Middle frontal gyrus (tissue), 1 donor: ENCODE measurements at regions not wholly inside any gene's neighbourhood (a gene's known extent, or its start where the extent isn't known, plus 50 kb on each side); places are given as distances from the start of the nearest gene placed in this dataset.

Experiments used
- DNase-seq: peaks from one replicate; pipeline ENCODE4 v3.0.0-alpha.2; 2015; ENCODE audit warnings: low spot score; ENCODE audit errors: extremely low spot score

DNA sequence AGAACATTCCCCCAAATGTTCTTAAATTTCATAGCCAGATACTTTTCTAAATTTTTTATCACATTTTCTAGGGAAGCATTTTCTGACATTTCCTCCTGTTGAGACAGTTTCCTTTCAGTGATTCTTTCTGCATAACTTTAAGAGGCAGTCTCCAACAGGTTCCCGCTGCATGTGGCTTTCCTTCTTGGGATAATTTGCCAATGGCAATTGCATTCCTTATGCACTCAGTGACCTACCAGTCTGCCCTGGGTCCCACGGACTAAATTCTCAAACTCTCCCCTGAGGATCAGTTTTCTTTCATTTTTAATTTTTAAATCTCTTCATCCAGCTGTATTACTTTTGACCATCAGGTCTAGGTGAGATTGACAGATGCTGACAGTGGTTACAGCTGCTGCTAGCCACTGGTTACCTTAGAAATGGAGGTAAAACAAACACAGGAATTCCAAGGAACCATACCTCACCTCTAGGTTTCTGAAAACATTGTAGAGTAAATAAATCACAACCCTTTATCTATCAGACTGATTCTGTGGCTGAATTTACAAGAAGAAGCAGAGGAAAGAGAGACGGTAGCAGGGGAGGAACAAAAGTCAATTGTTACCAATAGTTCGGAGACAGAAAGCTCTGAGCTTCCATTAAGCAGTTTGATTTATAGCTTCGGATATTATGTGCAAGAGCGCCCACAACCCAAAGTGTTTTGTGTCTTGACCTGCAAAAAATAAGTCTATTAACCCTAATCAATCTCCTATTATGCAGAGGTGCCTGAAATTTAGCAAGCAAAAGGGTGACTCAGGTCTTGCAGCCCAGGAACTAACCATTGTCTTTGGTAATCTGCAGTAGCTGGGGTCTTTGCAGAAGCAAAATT lies 216.0 kb downstream of the PMP22 start:
- no peak for DNase-seq

- no peak for DNase-seq
Measured at GRCh38 chr17:15048381-15048780, 216.7 kb downstream of the PMP22 start.

DNA sequence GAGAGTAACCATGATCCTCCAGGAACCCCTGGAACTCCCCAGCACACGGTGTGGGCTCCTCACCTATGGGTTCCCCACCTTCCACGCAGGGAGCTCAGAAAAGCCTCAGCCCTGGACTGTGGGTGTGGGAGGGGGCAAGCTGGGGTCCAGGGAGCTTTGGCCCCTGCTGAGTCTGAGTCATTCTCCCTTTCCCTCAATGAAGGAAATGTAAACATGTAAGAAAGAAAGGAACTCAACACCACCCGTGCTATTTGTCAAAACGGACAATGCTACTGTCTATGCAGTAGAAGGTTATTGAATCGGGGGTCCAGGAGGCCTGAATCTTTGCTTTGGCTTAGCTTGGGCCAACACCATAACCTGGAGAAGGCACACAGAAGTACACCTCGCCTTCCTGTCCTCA lies 222.8 kb downstream of the PMP22 start:
- DNase-seq = no peak

- DNase-seq = no peak
Measured at GRCh38 chr17:15039366-15039765, 225.8 kb downstream of the PMP22 start.

DNA sequence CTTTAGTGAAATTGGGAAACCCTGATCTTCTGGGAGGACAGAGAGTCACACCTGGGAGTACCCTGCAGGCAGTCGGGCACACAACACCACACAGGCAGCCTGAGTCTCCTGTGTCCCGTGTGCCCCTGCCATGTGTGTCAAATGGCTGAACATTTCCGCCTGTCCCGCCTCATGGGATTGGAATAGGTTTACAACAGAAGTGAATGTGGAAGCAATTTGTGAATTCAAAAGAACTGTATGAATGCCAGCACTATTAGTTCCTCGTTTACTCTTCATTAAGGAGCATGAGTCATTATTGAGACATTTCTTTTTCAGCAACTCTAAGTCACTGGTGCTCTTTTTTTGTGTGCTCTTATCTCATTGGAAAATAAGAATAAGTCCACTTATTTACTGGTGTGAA lies 226.5 kb downstream of the PMP22 start:
- no peak for DNase-seq

DNA sequence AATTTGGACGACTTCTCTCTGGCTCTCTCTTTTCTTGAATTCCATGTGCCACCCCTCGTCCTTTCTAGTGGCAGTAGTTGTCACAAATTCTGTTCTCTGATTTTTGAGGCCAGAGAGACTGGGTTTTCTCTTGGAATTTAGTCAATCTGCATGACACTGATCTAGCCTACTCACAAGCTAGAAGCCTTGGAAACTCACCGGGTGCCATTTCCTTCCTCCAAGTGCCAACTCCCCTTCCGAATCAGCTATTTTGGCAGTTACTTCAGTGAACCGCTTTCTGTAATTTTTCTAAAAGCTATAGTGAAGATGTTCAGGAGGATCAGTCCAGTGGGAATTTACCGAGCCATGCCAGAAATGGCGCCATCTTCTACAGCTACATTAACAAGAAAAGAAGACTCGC lies 228.9 kb downstream of the PMP22 start:
- DNase-seq = no peak

GRCh38 chr17:15031975-15032374 lies 233.2 kb downstream of the PMP22 start:
- no peak for DNase-seq

- no peak for DNase-seq
Measured at GRCh38 chr17:15029469-15029868, 235.7 kb downstream of the PMP22 start.

DNA sequence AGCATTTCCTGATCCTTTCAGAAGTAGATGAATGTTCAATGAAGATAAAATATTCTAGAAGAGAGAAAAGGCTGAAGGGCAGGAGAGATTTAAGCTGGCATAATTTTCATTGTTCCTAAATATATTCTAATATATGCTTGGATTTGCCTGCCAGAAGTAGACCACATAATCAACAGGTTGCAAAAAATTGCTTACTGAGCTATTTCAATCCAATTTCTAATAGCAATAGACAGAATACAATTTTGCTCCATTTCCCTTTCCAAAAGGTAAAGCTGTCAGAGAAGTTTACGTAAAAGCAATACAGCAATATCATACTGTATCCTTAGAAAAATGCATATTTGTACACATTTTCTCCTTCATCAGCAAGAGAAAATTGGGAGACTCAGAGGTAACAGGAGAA lies 237.3 kb downstream of the PMP22 start:
- DNase-seq = no peak

GRCh38 chr17:15026088-15026487 lies 239.0 kb downstream of the PMP22 start:
- no peak for DNase-seq

- DNase-seq = no peak
Measured at GRCh38 chr17:15023589-15024336, 241.4 kb downstream of the PMP22 start.

DNA sequence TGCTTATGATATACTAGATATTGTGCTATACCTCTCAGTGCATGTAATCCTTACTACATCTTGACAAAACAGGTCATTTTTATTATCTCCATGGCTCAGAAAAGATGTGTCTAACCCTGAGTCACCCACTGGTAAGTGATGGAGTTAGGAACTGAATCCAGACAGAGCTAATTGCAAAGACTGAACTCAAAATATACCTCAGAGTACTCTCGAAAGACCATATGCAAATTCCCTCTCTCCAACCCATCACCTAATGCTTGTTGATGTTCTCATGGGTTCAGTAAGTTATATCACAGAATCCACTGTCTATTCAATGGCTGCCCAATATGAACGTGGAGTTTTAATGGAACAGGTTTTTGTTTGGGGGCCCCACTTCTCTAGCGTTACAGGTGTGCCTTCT lies 246.0 kb downstream of the PMP22 start:
- DNase-seq = no peak

- no peak for DNase-seq
Measured at GRCh38 chr17:15012351-15012980, 252.7 kb downstream of the PMP22 start.

DNA sequence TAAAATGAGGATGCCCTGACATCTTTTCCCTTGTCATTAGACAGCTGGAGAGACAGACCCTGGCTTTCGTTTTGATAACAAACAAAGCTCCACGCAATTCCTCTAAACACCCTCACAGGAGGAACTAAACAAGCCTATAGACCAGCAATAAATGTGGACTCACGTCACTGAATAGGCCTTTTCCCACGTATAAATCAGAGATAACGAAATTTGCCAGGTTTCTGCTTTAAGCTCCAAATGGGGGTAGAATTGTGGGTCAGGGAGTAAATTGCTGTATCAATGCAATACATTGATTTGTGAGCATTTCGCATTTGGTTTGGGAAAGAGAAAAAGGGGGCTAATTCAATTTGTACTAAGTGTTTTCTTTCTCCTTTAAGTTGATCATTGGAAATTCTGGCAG lies 256.0 kb downstream of the PMP22 start:
- DNase-seq = no peak

GRCh38 chr17:15007147-15007553 lies 258.0 kb downstream of the PMP22 start:
- DNase-seq = no peak

GRCh38 chr17:15006421-15007128 lies 258.6 kb downstream of the PMP22 start:
- DNase-seq = no peak

DNA sequence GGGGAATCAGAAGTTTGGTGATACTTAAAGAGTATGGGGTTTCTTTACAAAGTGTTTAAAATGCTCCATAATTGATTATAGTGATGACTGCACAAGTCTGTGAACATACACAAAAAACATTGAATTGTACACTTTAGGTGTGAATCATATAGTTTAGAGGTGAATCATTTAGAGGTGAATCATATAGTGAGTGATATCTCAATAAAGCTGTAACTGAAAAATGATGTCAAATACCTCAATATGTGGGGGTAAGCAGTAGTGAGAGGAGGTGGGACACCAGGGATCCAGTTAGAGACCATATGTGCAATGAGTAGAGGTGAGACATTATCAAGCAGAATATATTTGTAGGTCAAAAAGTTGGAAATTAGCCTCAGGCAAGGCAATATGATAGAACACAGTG lies 264.5 kb downstream of the PMP22 start:
- DNase-seq = no peak

GRCh38 chr17:14997290-14997689 lies 267.8 kb downstream of the PMP22 start:
- DNase-seq = no peak

DNA sequence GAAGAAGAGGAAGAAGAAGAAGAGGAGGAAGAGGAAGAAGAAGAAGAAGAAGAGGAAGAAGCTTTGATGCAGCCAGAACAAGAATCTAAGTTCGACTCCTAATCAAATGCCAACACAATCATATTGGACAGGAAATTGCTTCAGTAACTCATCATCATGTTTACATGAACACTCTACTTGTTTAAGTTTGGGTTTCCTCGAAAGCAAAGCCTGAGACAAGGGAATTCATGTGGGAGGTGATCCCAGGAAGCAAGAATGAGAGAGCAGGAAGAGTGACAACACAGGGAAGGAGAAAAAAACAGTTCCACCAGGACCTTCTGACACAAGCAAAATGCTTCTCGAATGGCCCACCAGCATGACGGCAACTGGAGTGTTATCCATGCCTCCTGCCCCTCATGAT lies 279.0 kb downstream of the PMP22 start:
- no peak for DNase-seq

DNA sequence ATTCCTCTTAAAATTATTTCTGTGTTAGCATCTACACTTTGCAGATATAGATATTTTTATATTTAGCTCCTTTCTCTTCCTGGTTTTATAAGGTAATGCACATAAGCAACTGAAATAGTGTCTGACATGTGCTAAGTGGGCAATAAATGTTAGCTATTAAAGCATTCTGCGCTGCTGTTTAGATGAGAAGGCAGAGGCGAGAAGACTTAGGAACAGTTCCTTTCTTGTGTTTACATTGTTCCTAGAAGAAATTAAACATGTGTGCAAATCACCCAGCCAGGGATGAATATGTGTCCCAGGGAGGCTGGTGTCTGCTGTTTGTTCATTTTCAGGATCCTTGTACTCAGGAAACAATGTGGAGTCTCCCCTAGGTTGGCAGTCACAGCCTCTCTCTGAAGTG lies 292.3 kb downstream of the PMP22 start:
- no peak for DNase-seq

DNA sequence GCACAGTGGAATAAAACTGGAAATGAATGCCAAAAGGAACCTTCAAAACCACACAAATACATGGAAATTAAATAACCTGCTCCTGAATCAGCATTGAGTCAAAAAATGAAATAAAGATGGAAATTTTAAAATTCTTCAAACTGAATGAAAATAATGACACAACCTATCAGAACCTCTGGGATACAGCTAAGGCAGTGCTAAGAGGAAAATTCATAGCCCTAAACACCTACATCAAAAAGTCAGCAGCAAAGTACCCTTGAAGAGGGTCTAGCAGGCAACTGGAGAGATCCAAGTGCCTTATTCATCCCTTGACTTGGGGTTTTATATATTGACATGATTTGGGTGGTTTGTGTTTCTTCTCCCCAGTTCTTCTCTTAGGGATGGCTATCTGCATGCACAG lies 294.1 kb downstream of the PMP22 start:
- no peak for DNase-seq
